ENCODE measurements at regions not wholly inside any gene's neighbourhood (a gene's known extent, or its start where the extent isn't known, plus 50 kb on each side); places are given as distances from the start of the nearest gene placed in this dataset.

DNA sequence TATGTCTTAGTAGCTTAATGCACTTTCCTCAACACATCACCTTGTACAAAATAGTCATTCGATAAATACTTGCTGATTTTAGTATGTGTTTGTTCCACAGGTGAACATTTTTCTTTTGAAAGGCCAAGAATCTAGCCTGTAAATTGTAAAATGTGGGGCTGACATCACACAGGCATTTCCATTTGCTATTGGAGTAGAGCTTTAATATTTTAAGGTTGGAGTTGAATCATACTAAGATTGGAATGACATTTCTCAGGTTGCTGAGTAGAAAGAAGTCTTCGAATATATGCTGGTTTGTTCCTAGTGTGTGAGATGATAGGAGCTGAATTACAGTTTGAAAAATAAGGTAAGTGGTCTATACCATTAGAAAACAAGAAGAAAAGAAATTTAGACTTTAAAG is 112.3 kb upstream of the FRY start:
- TF ChIP-seq, protein P1, sequence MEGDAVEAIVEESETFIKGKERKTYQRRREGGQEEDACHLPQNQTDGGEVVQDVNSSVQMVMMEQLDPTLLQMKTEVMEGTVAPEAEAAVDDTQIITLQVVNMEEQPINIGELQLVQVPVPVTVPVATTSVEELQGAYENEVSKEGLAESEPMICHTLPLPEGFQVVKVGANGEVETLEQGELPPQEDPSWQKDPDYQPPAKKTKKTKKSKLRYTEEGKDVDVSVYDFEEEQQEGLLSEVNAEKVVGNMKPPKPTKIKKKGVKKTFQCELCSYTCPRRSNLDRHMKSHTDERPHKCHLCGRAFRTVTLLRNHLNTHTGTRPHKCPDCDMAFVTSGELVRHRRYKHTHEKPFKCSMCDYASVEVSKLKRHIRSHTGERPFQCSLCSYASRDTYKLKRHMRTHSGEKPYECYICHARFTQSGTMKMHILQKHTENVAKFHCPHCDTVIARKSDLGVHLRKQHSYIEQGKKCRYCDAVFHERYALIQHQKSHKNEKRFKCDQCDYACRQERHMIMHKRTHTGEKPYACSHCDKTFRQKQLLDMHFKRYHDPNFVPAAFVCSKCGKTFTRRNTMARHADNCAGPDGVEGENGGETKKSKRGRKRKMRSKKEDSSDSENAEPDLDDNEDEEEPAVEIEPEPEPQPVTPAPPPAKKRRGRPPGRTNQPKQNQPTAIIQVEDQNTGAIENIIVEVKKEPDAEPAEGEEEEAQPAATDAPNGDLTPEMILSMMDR (IDR thresholded peaks at IDR 0.05) = no peak
- TF ChIP-seq POLR2A (IDR thresholded peaks at IDR 0.05) = no peak
